H4 (cell line): ENCODE measurements at regions not wholly inside any gene's neighbourhood (a gene's known extent, or its start where the extent isn't known, plus 50 kb on each side); places are given as distances from the start of the nearest gene placed in this dataset.
A peak's percentile ranks its signal among the peaks of the same experiment; 100 is the strongest.

Source experiments
- DNase-seq: peaks from one replicate; pipeline ENCODE4 v3.0.0-alpha.2; 2015; ENCODE audit warnings: low spot score

DNA sequence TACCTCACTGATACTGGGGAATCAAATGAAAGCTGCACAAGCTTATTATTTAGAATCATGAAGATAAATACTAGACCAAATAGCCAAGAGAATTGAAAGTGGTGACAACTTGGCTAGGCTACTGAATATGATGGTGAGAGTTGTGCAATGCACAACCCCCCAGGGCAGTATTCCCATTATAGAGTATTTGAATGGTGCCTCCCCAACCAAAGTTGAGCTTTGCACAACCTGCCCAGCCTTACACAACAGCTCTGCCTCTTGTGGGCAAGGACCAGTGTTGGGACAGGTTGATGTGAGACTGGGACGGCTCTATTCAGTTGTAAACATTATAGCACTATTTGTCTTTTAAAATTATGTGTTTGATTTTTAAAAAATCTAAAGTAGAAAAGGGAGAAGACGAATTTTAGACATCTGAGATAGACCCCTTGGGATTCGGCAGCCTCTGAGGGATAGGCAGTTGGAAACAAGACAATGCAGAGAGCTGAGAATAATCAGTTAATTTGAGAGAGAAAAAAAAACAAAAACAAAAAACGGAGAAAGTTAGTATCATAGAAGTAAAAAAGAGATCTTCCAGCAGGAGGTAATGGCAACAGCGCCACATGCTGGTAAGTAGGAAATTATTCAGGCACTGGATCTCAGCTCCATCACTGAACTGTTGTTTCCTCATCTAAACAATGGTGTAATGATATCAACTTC lies 91.0 kb upstream of the KCNA3 start:
- DNase-seq: peak; percentile 65

DNA sequence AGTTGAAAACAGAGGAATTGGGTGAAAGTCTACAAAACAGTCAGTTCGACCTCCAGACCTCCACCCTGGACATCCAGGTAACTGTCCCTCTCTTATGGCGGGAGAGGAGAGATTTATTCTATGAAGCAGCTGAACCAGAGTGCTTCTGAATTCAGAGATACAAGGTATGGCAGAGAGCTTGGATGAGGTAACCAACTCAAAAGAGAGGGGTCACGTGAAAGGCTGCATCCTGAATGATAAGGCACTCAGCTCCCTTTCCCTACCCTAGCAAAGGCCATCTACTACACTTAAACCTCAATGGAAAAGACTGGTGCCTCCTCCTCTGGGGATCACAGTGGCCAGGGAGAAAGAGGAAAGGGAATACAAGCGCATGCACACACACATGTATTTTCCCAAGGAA lies 88.4 kb upstream of the KCNA3 start:
- DNase-seq: no peak

GRCh38 chr1:110760321-110760720 lies 85.6 kb upstream of the KCNA3 start:
- DNase-seq: no peak

- no peak for DNase-seq
These were observed 81.8 kb upstream of the KCNA3 start for GRCh38 chr1:110756506-110756905.

- DNase-seq: no peak
These were observed 78.4 kb upstream of the KCNA3 start for GRCh38 chr1:110752941-110753725.

DNA sequence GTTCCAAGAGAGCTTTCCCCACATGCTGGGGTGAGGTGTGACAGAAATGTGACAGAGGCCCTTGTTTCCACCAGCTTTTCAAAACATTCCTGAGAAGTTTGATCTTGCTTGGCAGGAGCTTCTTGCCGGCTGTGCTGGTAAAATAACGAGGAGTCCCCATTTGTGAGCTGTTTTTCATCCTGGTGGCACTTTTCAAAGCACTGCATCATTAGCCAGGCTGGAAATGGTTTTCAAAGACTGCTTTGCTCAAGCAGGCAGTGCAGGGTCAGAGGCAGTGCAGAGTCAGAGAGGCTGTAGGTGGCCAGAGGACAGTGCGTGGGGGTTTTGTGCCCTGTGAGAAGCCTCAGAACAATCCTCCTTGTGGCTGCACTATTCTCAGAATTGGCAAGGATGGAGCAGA lies 75.8 kb upstream of the KCNA3 start:
- no peak for DNase-seq

DNA sequence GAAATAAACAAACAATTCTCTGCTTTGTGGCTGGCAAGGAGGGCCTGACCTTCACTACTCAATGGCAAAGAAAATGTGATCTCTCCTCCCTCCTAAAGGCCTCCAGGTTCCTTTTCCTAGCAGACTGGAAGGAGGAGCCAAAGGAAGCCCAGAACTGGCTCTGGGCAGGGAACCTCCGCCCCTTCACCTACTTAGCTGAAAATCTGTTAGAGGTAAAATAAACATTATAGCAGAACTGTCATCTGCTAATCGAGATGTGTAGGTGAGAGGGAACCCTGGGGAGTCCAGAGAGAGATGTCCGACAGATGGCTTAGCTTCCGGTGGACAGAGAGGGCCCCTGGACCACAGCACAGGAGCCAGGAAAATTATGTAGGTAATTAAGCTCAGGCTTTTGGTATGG lies 75.2 kb upstream of the KCNA3 start:
- DNase-seq: no peak

GRCh38 chr1:110746644-110747259 lies 72.0 kb upstream of the KCNA3 start:
- DNase-seq: peak; percentile 50

GRCh38 chr1:110743397-110743796 lies 68.7 kb upstream of the KCNA3 start:
- no peak for DNase-seq

DNA sequence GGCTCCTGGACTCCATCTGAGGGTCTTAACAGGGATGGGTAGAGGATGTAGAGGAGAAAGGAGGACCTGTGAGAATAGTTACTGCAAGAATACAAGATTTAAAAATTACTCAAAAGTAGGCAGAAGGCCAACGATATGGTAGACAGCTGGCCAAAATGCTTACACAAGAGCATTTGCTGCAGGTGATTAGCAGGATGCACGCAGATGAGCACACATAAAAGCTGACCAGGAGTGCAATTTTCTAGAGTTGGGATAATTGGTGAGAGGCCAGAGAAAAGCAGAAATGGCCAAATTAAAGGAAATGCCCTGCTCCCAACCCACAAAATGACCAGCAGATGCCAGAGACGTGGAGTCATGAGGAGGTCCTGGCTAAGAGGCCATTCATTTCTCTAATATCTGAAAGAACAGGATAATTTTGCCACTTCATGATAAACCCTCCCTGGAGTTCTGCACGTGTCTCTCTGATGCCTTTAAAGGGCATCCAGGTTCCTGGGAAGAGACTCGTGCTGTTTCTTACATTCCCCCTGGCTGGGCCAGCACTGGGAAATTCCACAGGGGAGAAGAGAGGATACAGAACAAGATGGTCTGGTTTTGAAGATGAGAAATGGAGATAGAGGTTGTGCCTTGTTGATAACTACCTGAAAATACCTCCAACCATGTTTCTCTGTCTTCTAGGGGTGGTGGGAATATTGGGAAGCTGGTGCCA lies 62.3 kb upstream of the KCNA3 start:
- DNase-seq: no peak

DNA sequence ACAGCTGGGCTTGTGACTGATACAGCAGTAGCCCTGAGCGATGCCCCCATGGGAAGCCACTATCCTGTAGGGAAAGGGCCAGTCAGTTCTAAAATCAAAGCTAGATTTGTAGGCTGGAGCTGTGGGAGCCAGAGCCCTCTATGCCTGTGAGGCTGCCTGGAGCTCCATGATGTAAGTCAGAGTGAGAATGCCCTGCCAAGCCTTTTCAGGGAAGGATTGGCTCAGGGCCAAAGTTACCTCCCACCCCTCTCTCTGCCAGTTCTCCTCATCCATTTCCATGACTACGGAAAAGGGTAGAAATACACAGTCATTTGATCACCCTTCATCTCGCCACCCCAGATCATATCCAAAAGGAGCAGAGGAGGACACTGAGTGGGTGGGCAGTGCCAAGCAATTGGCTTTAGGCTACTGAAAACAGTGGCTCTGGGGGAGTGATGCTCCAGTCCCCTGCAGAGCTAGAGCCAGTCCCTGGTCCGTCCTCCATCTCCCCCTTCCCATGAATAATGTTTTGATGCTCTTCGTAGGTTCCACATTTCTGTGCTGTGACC lies 59.5 kb upstream of the KCNA3 start:
- DNase-seq: no peak

DNA sequence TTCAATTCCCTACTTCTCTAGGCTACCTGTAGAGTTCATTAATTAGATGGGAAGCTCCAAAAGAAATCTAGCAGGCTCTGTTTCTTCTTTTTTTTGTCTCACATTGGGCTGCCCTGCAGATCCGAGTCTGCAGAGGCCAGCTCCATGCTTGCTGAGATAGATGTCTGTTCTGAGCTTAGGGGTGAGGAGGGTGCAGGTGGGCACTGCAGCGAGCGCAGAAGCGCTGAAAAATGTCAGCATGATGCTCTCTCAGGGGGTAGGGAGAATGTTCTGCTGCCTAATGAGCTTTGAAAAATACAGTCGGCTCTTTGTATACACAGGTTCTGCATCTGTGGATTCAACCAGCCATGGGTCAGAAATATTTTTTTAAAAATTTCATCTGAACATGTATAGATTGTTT lies 56.8 kb upstream of the KCNA3 start:
- DNase-seq: no peak

DNA sequence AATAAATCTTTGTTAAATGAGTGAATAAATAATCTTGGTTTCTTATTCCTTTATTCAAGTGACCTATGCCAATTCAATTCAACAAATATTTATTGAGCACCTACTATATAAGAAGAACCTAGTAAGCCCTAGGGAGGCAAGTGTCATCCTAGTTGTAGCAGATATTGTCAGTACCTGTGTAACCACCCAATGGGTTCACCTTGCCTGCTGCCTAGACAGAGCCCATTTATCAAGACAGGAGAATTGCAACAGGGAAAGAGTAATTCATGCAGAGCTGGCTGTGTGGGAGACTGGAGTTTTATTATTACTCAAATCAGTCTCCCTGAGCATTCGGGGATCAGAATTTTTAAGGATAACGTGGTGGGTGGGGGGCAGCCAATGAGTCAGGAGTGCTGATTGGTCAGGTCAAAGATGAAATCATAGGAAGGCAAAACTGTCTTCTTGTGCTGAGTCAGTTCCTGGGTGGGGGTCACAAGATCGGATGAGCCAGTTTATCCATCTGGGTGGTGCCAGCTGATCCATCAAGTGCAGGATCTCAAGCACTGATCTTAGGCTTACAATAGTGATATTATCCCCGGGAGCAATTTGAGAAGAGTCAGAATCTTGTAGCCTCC lies 53.8 kb upstream of the KCNA3 start:
- DNase-seq: no peak

DNA sequence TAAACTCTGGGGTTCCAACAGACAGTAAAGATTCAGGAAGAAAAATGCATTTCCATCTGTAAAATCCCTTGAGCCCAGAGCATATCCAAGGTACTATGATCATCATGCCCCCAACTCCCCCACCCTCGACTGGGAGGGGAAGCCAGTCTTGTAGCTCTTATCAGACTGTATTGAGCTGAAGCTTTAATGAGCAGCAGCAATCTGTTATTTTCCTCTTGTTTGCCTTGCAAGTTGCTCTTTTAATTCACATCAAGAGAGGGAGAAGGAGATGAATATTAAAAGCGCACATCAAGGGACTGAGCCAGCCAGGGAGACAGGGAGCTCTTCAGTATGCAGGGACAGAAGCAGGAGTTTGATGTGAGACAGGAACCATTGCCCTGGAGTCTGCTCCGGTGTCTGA lies 52.5 kb upstream of the KCNA3 start:
- no peak for DNase-seq

DNA sequence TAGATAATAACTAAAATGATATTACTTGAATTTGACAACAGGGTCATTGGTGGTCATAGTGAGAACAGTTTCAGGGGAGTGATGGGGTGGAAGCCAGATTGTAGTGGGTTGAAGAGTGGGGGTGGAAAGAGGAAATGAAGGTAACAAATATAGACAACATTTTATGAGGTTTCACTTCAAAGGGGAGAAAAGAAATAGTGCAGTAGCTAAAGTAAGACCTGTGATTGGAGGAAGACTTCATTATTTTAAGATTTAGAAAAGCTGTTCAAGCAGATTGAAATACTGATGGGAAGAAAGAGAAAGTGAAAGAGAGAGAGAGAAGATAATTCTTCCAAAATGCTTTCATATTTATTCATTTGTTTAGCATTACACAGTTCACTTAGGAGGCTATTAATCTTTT lies 52.0 kb upstream of the KCNA3 start:
- DNase-seq: no peak
